PFSK-1 (cell line): ENCODE measurements at regions not wholly inside any gene's neighbourhood (a gene's known extent, or its start where the extent isn't known, plus 50 kb on each side); places are given as distances from the start of the nearest gene placed in this dataset.

Experiments used
- FOXP2 ChIP-seq: optimal IDR thresholded peaks from 2 replicates; pipeline ENCODE3; 2011; ENCODE audit warnings: borderline replicate concordance, control low read depth, inconsistent platforms; ENCODE audit not compliant: insufficient read depth; ENCODE audit errors: extremely low read length, extremely low read depth
- POLR2AphosphoS5 ChIP-seq: IDR thresholded peaks from 2 replicates; pipeline ENCODE4 v1.6.1; 2012; ENCODE audit warnings: low read depth, mild to moderate bottlenecking, control low read depth, low read length, moderate library complexity
- REST ChIP-seq, 2 experiments: IDR thresholded peaks; 2 replicates each; pipeline versions ENCODE4 v1.6.1 to v1.8.0; 2011 to 2012; ENCODE audit warnings: low read depth in 2 of 2, low read length in 2 of 2, control low read depth in 1 of 2, inconsistent platforms in 1 of 2, mild to moderate bottlenecking in 1 of 2, moderate library complexity in 1 of 2; ENCODE audit not compliant: insufficient read depth in 1 of 2
- SIN3A ChIP-seq: IDR thresholded peaks from 2 replicates; pipeline ENCODE4 v1.6.1; 2012; ENCODE audit warnings: mild to moderate bottlenecking, low read length, moderate library complexity, borderline replicate concordance; ENCODE audit not compliant: insufficient read depth
- TAF1 ChIP-seq: IDR thresholded peaks from 2 replicates; pipeline ENCODE4 v1.6.1; 2012; ENCODE audit warnings: low read length, control low read depth, borderline replicate concordance; ENCODE audit not compliant: insufficient read depth

- TF ChIP-seq FOXP2 (no peak), POLR2AphosphoS5 (no peak), SIN3A (no peak), TAF1 (no peak), REST (IDR thresholded peaks at IDR 0.05; ENCODE audit: insufficient read depth in 1 of 2, low read depth in 2 of 2, low read length in 2 of 2) (no peak)
Measured at GRCh38 chr7:130949550-130949949, 215.5 kb upstream of the KLF14 start.

GRCh38 chr7:130950054-130950453 lies 216.0 kb upstream of the KLF14 start:
- no peak for TF ChIP-seq POLR2AphosphoS5
- no peak for TF ChIP-seq SIN3A
- TF ChIP-seq REST (IDR thresholded peaks at IDR 0.05; ENCODE audit: insufficient read depth in 1 of 2, low read depth in 2 of 2, low read length in 2 of 2), result no peak
- TF ChIP-seq TAF1, result no peak
- TF ChIP-seq FOXP2, result no peak

- TF ChIP-seq TAF1 (no peak), POLR2AphosphoS5 (no peak), SIN3A (no peak)
Measured at GRCh38 chr7:130950741-130951140, 216.7 kb upstream of the KLF14 start.

- TF ChIP-seq SIN3A (no peak), FOXP2 (no peak), TAF1 (no peak), REST (IDR thresholded peaks at IDR 0.05; ENCODE audit: insufficient read depth in 1 of 2, low read depth in 2 of 2, low read length in 2 of 2) (no peak), POLR2AphosphoS5 (no peak)
Measured at GRCh38 chr7:130951303-130951975, 217.4 kb upstream of the KLF14 start.

GRCh38 chr7:130951976-130952876 lies 218.2 kb upstream of the KLF14 start:
- TF ChIP-seq FOXP2, result no peak
- TF ChIP-seq REST (IDR thresholded peaks at IDR 0.05; ENCODE audit: insufficient read depth in 1 of 2, low read depth in 2 of 2, low read length in 2 of 2), result no peak
- TF ChIP-seq POLR2AphosphoS5, result no peak
- TF ChIP-seq TAF1, result no peak
- no peak for TF ChIP-seq SIN3A
